ENCODE measurements at regions not wholly inside any gene's neighbourhood (a gene's known extent, or its start where the extent isn't known, plus 50 kb on each side); places are given as distances from the start of the nearest gene placed in this dataset.

DNA sequence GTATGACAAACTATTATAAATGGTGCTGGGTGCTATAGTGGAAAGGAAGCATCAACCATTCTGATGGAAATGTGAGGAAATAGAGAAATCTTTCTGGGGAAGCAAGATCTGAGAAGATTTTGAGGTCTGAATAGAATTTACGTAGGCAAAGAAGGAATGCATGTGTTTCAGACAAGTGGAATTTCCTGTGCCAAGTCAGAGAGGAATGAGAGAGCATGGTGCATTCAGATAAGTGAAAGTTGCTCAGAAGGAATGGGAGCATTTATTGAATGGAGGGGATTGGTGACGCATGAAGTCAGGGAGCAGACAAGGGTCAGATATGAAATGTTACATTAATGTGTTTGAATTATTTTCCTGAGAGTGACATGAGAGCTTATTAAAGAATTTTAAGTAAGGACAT is 725.5 kb downstream of the METTL15 start:
- CTCF ChIA-PET = interaction anchor here (0.6 to 4.3 kb wide), 11 partner anchors 66 to 1135 kb away, joined by 3 to 26 read pairs (median 5); no protein-coding TSS in a partner anchor
- POLR2A ChIA-PET = interaction anchor here (0.6 to 1.4 kb wide), 2 partner anchors 76 to 185 kb away, joined by 4 to 6 read pairs; no protein-coding TSS in a partner anchor
- TF ChIP-seq GATA2 (IDR thresholded peaks at IDR 0.05; ENCODE audit: insufficient read depth, insufficient read length, low read depth, low read length) (peak; percentile 96), EZH2 (IDR thresholded peaks at IDR 0.05; ENCODE audit: borderline replicate concordance, low read depth, low read length, severe bottlenecking) (no peak), MYC (IDR thresholded peaks at IDR 0.05; ENCODE audit: low read depth, low read length) (no peak), POLR2A (IDR thresholded peaks at IDR 0.05; ENCODE audit: low read depth, low read length) (peak; percentile 72), POLR2AphosphoS5 (IDR thresholded peaks at IDR 0.05; ENCODE audit: insufficient read depth, low read depth, low read length) (peak; percentile 88), FOS (IDR thresholded peaks at IDR 0.05; ENCODE audit: borderline replicate concordance, insufficient read depth, low read length) (peak; percentile 90), JUN (IDR thresholded peaks at IDR 0.05; ENCODE audit: borderline replicate concordance, insufficient read depth, insufficient read length, low read depth) (peak; percentile 98)
- TF ChIP-seq, protein P1, sequence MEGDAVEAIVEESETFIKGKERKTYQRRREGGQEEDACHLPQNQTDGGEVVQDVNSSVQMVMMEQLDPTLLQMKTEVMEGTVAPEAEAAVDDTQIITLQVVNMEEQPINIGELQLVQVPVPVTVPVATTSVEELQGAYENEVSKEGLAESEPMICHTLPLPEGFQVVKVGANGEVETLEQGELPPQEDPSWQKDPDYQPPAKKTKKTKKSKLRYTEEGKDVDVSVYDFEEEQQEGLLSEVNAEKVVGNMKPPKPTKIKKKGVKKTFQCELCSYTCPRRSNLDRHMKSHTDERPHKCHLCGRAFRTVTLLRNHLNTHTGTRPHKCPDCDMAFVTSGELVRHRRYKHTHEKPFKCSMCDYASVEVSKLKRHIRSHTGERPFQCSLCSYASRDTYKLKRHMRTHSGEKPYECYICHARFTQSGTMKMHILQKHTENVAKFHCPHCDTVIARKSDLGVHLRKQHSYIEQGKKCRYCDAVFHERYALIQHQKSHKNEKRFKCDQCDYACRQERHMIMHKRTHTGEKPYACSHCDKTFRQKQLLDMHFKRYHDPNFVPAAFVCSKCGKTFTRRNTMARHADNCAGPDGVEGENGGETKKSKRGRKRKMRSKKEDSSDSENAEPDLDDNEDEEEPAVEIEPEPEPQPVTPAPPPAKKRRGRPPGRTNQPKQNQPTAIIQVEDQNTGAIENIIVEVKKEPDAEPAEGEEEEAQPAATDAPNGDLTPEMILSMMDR (IDR thresholded peaks at IDR 0.05; ENCODE audit: extremely low read depth in 1 of 2, insufficient read depth in 1 of 2, low read depth in 1 of 2, low read length in 2 of 2) = no peak
- TF ChIP-seq, protein P2, sequence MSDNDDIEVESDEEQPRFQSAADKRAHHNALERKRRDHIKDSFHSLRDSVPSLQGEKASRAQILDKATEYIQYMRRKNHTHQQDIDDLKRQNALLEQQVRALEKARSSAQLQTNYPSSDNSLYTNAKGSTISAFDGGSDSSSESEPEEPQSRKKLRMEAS (IDR thresholded peaks at IDR 0.05; ENCODE audit: insufficient read depth, insufficient read length) = peak; percentile 14
- FAIRE-seq = peak; percentile 77
- dilution Hi-C loops (cut with MboI; ENCODE audit: extremely low pct_ligation_motif_present, low sequenced_read_pairs) (no loop called here), intact Hi-C loops (cut with micrococcal nuclease) (loop anchor here (1.0 to 5.0 kb wide), 11 partner anchors 35 to 1134 kb away; partner anchors contain the start of genes KIF18A and METTL15)
- no peaks in the 10 kb centered on the region for H3K27me3 ChIP-seq (ENCODE audit: control insufficient read depth in 2 of 2, insufficient read depth in 2 of 2, low read length in 2 of 2)
- H3K4me1 ChIP-seq (ENCODE audit: control insufficient read depth, extremely low read depth, insufficient read depth, low read length) = peaks cover 62% of the 10 kb centered on the region
- no peak overlapping the region for H3K4me3 ChIP-seq (replicated peaks in 1 of 3; ENCODE audit: insufficient read depth in 1 of 3, low read depth in 1 of 3, low read length in 3 of 3)
- H3K36me3 ChIP-seq (ENCODE audit: control insufficient read depth in 2 of 2, extremely low read depth in 1 of 2, insufficient read depth in 2 of 2, low read length in 2 of 2) = no peaks in the 10 kb centered on the region
- no peaks in the 10 kb centered on the region for H3K9me3 ChIP-seq (replicated peaks; ENCODE audit: control insufficient read depth, insufficient read depth, low read length)
- no peaks in the 10 kb centered on the region for H3K9me1 ChIP-seq (replicated peaks; ENCODE audit: control insufficient read depth, extremely low read depth, insufficient read depth, low read length)
- peak overlapping the region; percentile 96 for H3K27ac ChIP-seq (ENCODE audit: insufficient read depth, low read depth, low read length)
- BruUV-seq (replicated peaks) = no TSS peak
- no peaks in the 10 kb centered on the region for H4K20me1 ChIP-seq (replicated peaks; ENCODE audit: control insufficient read depth, extremely low read depth, insufficient read depth, low read length)
- DNase-seq (ENCODE audit: low read depth, low spot score) = peak; percentile 97
- peak overlapping the region; percentile 85 for H3K9ac ChIP-seq (replicated peaks; ENCODE audit: extremely low read depth, insufficient read depth, low read length)
- H3K79me2 ChIP-seq (ENCODE audit: control insufficient read depth, insufficient read depth, low read length) = peaks cover 2% of the 10 kb centered on the region
- peak overlapping the region; percentile 47 for H3K4me2 ChIP-seq (ENCODE audit: insufficient read depth, low read length)
- H2AFZ ChIP-seq (ENCODE audit: low read depth, low read length) = no peak overlapping the region
